Left lung (tissue), 4 donors: ENCODE measurements at regions not wholly inside any gene's neighbourhood (a gene's known extent, or its start where the extent isn't known, plus 50 kb on each side); places are given as distances from the start of the nearest gene placed in this dataset.

Source experiments
- ATAC-seq: fragments of 200-7000 bp; cut with Tn5 transposase; one replicate; pipeline ENCODE4 v1.9.1; 2020; ENCODE audit warnings: moderate library complexity
- DNase-seq, 4 donors: peaks; one replicate each; pipeline ENCODE4 v3.0.0-alpha.2; 2013 to 2020
- H3K27ac ChIP-seq, 2 donors: fragments of 200-600 bp; sonication (generic) in 1 of 2; one replicate each; pipeline versions ENCODE4 v1.5.0 to v1.8.0; 2020 to 2021
- H3K27me3 ChIP-seq, 2 donors: fragments of 200-600 bp; sonication (generic) in 1 of 2; one replicate each; pipeline versions ENCODE4 v1.5.0 to v1.8.0; 2020 to 2021
- H3K36me3 ChIP-seq, 2 donors: fragments of 200-600 bp; sonication (generic) in 1 of 2; one replicate each; pipeline versions ENCODE4 v1.5.0 to v1.8.0; 2020 to 2021
- H3K4me1 ChIP-seq, 2 donors: fragments of 200-600 bp; one replicate each; pipeline ENCODE4 v1.8.0; 2021
- H3K4me3 ChIP-seq, 2 donors: fragments of 200-600 bp; sonication (generic) in 1 of 2; one replicate each; pipeline versions ENCODE4 v1.5.0 to v1.8.0; 2020 to 2021; ENCODE audit warnings: mild to moderate bottlenecking in 1 of 2
- H3K9me3 ChIP-seq, 2 donors: fragments of 200-600 bp; sonication (generic) in 1 of 2; one replicate each; pipeline versions ENCODE4 v1.5.0 to v1.8.0; 2020 to 2021
- intact Hi-C, 2 donors: fragments of 100-400 bp; cut with DNase I; formaldehyde crosslinking; loops; one replicate each; pipeline versions ENCODE4 v1.11.2 to v1.14.2; 2022
- TF ChIP-seq, protein P1 (sequence below), 2 donors: fragments of 200-600 bp; sonication (generic) in 1 of 2; IDR thresholded peaks; one replicate each; pipeline versions ENCODE4 v1.5.0 to v1.8.0; 2021; ENCODE audit warnings: antibody characterized with exemption in 2 of 2
- donor health status: DM: no; HTN: yes; CAD: no.
- donor health status: DM: no; HTN: no; CAD: no.

- H3K4me1 ChIP-seq: no peaks in the 10 kb centered on the region
- H3K36me3 ChIP-seq: no peaks in the 10 kb centered on the region
- no peak overlapping the region for H3K4me3 ChIP-seq
- TF ChIP-seq, protein P1, sequence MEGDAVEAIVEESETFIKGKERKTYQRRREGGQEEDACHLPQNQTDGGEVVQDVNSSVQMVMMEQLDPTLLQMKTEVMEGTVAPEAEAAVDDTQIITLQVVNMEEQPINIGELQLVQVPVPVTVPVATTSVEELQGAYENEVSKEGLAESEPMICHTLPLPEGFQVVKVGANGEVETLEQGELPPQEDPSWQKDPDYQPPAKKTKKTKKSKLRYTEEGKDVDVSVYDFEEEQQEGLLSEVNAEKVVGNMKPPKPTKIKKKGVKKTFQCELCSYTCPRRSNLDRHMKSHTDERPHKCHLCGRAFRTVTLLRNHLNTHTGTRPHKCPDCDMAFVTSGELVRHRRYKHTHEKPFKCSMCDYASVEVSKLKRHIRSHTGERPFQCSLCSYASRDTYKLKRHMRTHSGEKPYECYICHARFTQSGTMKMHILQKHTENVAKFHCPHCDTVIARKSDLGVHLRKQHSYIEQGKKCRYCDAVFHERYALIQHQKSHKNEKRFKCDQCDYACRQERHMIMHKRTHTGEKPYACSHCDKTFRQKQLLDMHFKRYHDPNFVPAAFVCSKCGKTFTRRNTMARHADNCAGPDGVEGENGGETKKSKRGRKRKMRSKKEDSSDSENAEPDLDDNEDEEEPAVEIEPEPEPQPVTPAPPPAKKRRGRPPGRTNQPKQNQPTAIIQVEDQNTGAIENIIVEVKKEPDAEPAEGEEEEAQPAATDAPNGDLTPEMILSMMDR (IDR thresholded peaks at IDR 0.05): no peak
- no peaks in the 10 kb centered on the region for H3K27me3 ChIP-seq
- DNase-seq (no peak), ATAC-seq (no peak)
- intact Hi-C loops: no loop called here
- H3K9me3 ChIP-seq: peaks cover 0 to 4% of the 10 kb centered on the region in 2 donors
- no peak overlapping the region for H3K27ac ChIP-seq
These were observed 757.7 kb upstream of the ID2 start for GRCh38 chr2:7924023-7924762.

- DNase-seq (no peak), ATAC-seq (no peak)
- H3K4me1 ChIP-seq: no peaks in the 10 kb centered on the region
- TF ChIP-seq, protein P1 (IDR thresholded peaks at IDR 0.05): no peak
- no peaks in the 10 kb centered on the region for H3K27me3 ChIP-seq
- H3K36me3 ChIP-seq: no peaks in the 10 kb centered on the region
- intact Hi-C loops: no loop called here
- peaks cover 0 to 4% of the 10 kb centered on the region in 2 donors for H3K9me3 ChIP-seq
- no peak overlapping the region for H3K4me3 ChIP-seq
- no peak overlapping the region for H3K27ac ChIP-seq
These were observed 756.4 kb upstream of the ID2 start for GRCh38 chr2:7925506-7925905.

GRCh38 chr2:7927691-7928090, 754.2 kb upstream of the ID2 start:
- DNase-seq: peak in 1 of 4 donors; percentile 39
- intact Hi-C loops: no loop called here

DNA sequence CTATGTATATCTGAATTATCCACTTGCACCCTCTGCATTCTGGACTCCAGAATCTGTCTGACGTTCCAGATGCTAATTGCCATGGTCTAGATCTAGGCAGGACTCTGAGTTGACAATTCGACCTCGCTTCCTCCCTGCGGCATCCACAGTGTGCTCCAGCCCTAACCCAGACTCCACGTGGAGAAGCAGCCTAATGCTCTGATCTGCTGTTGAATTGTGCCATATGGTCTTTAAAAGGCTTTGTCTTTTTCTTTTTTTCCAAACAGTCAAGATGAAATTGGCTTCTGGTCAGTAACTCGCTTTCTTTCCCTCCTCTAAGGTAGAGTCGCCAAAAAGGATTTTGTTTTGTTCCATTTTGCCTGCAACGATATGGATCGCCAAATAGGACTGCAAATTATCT, 752.6 kb upstream of the ID2 start:
- intact Hi-C loops: no loop called here
- no peak for ATAC-seq
- DNase-seq: no peak
- no peak overlapping the region for H3K27ac ChIP-seq
- no peak overlapping the region for H3K4me3 ChIP-seq
- no peaks in the 10 kb centered on the region for H3K9me3 ChIP-seq
- no peaks in the 10 kb centered on the region for H3K27me3 ChIP-seq
- H3K4me1 ChIP-seq: no peaks in the 10 kb centered on the region
- TF ChIP-seq, protein P1 (IDR thresholded peaks at IDR 0.05): no peak
- no peaks in the 10 kb centered on the region for H3K36me3 ChIP-seq

More at GRCh38 chr2:7927691-7928090, 754.2 kb upstream of the ID2 start:
- no peaks in the 10 kb centered on the region for H3K27me3 ChIP-seq
- no peak overlapping the region for H3K27ac ChIP-seq
- no peaks in the 10 kb centered on the region for H3K36me3 ChIP-seq
- H3K4me3 ChIP-seq: no peak overlapping the region
- no peaks in the 10 kb centered on the region for H3K4me1 ChIP-seq
- ATAC-seq: no peak
- peaks cover 0 to 3% of the 10 kb centered on the region in 2 donors for H3K9me3 ChIP-seq
- TF ChIP-seq, protein P1 (IDR thresholded peaks at IDR 0.05): no peak

DNA sequence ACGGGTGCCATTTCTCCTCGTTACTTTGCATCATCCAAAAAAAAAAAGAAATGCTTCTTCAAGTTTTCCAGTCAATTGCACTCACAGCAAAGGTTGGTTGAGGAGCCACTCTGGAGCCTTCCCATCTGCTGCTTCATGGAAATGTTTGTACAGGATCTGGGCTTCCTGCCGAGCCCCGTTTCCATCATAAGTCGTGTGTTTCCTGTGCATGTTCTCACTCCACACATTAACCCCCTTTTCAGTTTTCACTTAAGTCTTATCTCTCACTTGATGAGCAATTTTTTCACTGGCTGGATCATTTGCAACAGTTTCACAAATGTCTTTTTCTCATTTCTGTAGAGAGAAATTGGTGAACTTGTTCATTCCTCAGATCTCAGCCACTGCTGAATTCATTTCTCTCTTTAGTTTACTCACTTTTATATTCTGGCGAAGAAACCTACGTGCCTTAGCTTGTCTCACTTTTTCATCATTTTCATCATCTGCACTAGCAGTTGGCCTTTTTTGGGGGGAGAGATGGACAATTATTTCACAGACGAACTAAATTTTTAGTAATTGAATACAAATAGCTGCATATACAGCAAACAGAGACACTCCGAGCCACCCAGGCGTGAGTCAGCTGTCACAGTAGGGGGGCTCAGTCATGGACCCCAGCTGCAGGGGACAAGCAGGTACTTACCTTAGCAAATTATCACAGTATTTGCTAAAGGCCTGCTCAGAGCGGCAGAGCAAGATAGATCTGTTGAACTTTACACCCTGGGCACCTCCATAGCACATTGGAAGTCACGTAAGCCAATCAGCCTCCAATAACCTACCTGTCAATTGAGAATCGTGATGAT, 750.8 kb upstream of the ID2 start:
- Histone ChIP-seq H3K4me1 (no peaks in the 10 kb centered on the region), H3K27me3 (no peaks in the 10 kb centered on the region), H3K27ac (no peak overlapping the region), H3K4me3 (no peak overlapping the region), H3K9me3 (no peaks in the 10 kb centered on the region), H3K36me3 (no peaks in the 10 kb centered on the region)
- intact Hi-C loops: no loop called here
- TF ChIP-seq, protein P1 (IDR thresholded peaks at IDR 0.05): no peak
- DNase-seq (peak in 3 of 4 donors; percentile 46 to 94 (median 89)), ATAC-seq (peak; percentile 64)
